ENCODE measurements at regions not wholly inside any gene's neighbourhood (a gene's known extent, or its start where the extent isn't known, plus 50 kb on each side); places are given as distances from the start of the nearest gene placed in this dataset.

GRCh38 chr7:84528756-84529479 lies 334.3 kb upstream of the SEMA3A start:
- H3K4me1 Mint-ChIP-seq (ENCODE audit: unreplicated experiment), result no peaks in the 10 kb centered on the region
- no peak for DNase-seq (ENCODE audit: low spot score)
- no peak overlapping the region for H3K27ac Mint-ChIP-seq (ENCODE audit: unreplicated experiment)
- no peaks in the 10 kb centered on the region for H3K27me3 Mint-ChIP-seq (ENCODE audit: unreplicated experiment)
- no peaks in the 10 kb centered on the region for H3K36me3 Mint-ChIP-seq (ENCODE audit: low read depth, unreplicated experiment)
- H3K4me3 Mint-ChIP-seq (ENCODE audit: unreplicated experiment), result no peak overlapping the region
- no peak for TF ChIP-seq CTCF (IDR thresholded peaks at IDR 0.05; ENCODE audit: unreplicated experiment)
- H3K9me3 Mint-ChIP-seq (ENCODE audit: unreplicated experiment), result no peaks in the 10 kb centered on the region

- DNase-seq (ENCODE audit: low spot score), result no peak
- no peaks in the 10 kb centered on the region for H3K9me3 Mint-ChIP-seq (ENCODE audit: unreplicated experiment)
- H3K27me3 Mint-ChIP-seq (ENCODE audit: unreplicated experiment), result no peaks in the 10 kb centered on the region
- H3K4me1 Mint-ChIP-seq (ENCODE audit: unreplicated experiment), result no peaks in the 10 kb centered on the region
- no peak for TF ChIP-seq CTCF (IDR thresholded peaks at IDR 0.05; ENCODE audit: unreplicated experiment)
- H3K4me3 Mint-ChIP-seq (ENCODE audit: unreplicated experiment), result no peak overlapping the region
- H3K36me3 Mint-ChIP-seq (ENCODE audit: low read depth, unreplicated experiment), result no peaks in the 10 kb centered on the region
- H3K27ac Mint-ChIP-seq (ENCODE audit: unreplicated experiment), result no peak overlapping the region
Measured at GRCh38 chr7:84524714-84525694, 330.4 kb upstream of the SEMA3A start.

- Mint-ChIP-seq H3K4me3 (ENCODE audit: unreplicated experiment) (no peak overlapping the region), H3K36me3 (ENCODE audit: low read depth, unreplicated experiment) (no peaks in the 10 kb centered on the region), H3K4me1 (ENCODE audit: unreplicated experiment) (peaks cover 5% of the 10 kb centered on the region), H3K27ac (ENCODE audit: unreplicated experiment) (no peak overlapping the region), H3K9me3 (ENCODE audit: unreplicated experiment) (no peaks in the 10 kb centered on the region), H3K27me3 (ENCODE audit: unreplicated experiment) (peaks cover 2% of the 10 kb centered on the region)
- no peak for DNase-seq (ENCODE audit: low spot score)
- TF ChIP-seq CTCF (IDR thresholded peaks at IDR 0.05; ENCODE audit: unreplicated experiment), result no peak
Measured at GRCh38 chr7:84513061-84513460, 318.5 kb upstream of the SEMA3A start.

GRCh38 chr7:84512055-84512454 lies 317.5 kb upstream of the SEMA3A start:
- DNase-seq (ENCODE audit: low spot score), result no peak
- Mint-ChIP-seq H3K9me3 (ENCODE audit: unreplicated experiment) (no peaks in the 10 kb centered on the region), H3K27me3 (ENCODE audit: unreplicated experiment) (peaks cover 2% of the 10 kb centered on the region), H3K4me1 (ENCODE audit: unreplicated experiment) (peaks cover 5% of the 10 kb centered on the region), H3K36me3 (ENCODE audit: low read depth, unreplicated experiment) (no peaks in the 10 kb centered on the region), H3K4me3 (ENCODE audit: unreplicated experiment) (no peak overlapping the region), H3K27ac (ENCODE audit: unreplicated experiment) (no peak overlapping the region)
- no peak for TF ChIP-seq CTCF (IDR thresholded peaks at IDR 0.05; ENCODE audit: unreplicated experiment)

- no peak overlapping the region for H3K4me3 Mint-ChIP-seq (ENCODE audit: unreplicated experiment)
- peaks cover 2% of the 10 kb centered on the region for H3K27me3 Mint-ChIP-seq (ENCODE audit: unreplicated experiment)
- TF ChIP-seq CTCF (IDR thresholded peaks at IDR 0.05; ENCODE audit: unreplicated experiment), result no peak
- H3K36me3 Mint-ChIP-seq (ENCODE audit: low read depth, unreplicated experiment), result no peaks in the 10 kb centered on the region
- H3K27ac Mint-ChIP-seq (ENCODE audit: unreplicated experiment), result no peak overlapping the region
- H3K4me1 Mint-ChIP-seq (ENCODE audit: unreplicated experiment), result peaks cover 5% of the 10 kb centered on the region
- H3K9me3 Mint-ChIP-seq (ENCODE audit: unreplicated experiment), result no peaks in the 10 kb centered on the region
- no peak for DNase-seq (ENCODE audit: low spot score)
Measured at GRCh38 chr7:84510505-84510904, 315.9 kb upstream of the SEMA3A start.

Measured in endothelial cell (in vitro differentiated cells).